SH-SY5Y (cell line): ENCODE measurements at regions not wholly inside any gene's neighbourhood (a gene's known extent, or its start where the extent isn't known, plus 50 kb on each side); places are given as distances from the start of the nearest gene placed in this dataset.

Source experiments
- GATA2 ChIP-seq: IDR thresholded peaks from 2 replicates; pipeline ENCODE4 v1.6.1; 2011; ENCODE audit warnings: mild to moderate bottlenecking, low read depth, low read length
- GATA3 ChIP-seq: IDR thresholded peaks from 2 replicates; pipeline ENCODE4 v1.6.1; 2011; ENCODE audit warnings: low read depth, mild to moderate bottlenecking, low read length, moderate library complexity

GRCh38 chr1:34597877-34598514, 156.9 kb upstream of the GJB5 start:
- no peak for TF ChIP-seq GATA3
- no peak for TF ChIP-seq GATA2
